GM13977 (cell line): ENCODE measurements at regions not wholly inside any gene's neighbourhood (a gene's known extent, or its start where the extent isn't known, plus 50 kb on each side); places are given as distances from the start of the nearest gene placed in this dataset.
"Not testable (repeated sequence)": the region's sequence is repeated elsewhere in the genome, so short reads cannot be mapped to it uniquely, and the experiment has no call there.

Source experiments
- DNase-seq: peaks from one replicate; pipeline ENCODE4 v3.0.0; 2012; ENCODE audit warnings: low spot score
- in situ Hi-C: fragments of 300-500 bp; cut with MboI; formaldehyde crosslinking; loops from one replicate; pipeline ENCODE4 v1.12.0; 2022; ENCODE audit warnings: low sequenced_read_pairs, low pct_unique_long_range_greater_than_20kb, mixed read lengths, inconsistent platforms; ENCODE audit not compliant: unreplicated experiment
- TF ChIP-seq, protein P1 (sequence below): IDR thresholded peaks from 2 replicates; pipeline ENCODE4 v1.5.1; 2012; ENCODE audit warnings: mild to moderate bottlenecking, control low read depth; ENCODE audit not compliant: insufficient read depth; ENCODE audit errors: extremely low read depth, missing control alignments

DNA sequence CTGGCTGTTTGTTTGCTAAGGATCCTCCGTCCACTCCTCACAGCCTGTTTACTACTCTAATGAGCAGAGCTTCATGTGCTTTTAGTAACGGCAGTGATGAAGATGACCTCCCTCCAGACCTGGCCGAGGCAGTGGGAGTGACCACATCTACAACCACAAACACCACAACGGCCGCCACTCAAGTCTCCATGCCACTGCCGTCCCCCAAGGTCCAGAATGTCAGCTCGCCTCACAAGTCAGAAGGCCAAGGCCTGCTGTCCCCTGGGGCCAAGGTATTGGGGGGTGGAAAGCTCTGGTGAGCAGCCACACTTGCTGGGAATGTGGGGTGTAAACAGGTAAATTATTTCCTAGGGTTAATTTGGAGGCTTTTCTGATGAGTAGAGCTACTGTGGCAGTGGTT lies 926.4 kb downstream of the IPMK start:
- in situ Hi-C loops, result no loop called here
- no peak for DNase-seq
- TF ChIP-seq, protein P1, sequence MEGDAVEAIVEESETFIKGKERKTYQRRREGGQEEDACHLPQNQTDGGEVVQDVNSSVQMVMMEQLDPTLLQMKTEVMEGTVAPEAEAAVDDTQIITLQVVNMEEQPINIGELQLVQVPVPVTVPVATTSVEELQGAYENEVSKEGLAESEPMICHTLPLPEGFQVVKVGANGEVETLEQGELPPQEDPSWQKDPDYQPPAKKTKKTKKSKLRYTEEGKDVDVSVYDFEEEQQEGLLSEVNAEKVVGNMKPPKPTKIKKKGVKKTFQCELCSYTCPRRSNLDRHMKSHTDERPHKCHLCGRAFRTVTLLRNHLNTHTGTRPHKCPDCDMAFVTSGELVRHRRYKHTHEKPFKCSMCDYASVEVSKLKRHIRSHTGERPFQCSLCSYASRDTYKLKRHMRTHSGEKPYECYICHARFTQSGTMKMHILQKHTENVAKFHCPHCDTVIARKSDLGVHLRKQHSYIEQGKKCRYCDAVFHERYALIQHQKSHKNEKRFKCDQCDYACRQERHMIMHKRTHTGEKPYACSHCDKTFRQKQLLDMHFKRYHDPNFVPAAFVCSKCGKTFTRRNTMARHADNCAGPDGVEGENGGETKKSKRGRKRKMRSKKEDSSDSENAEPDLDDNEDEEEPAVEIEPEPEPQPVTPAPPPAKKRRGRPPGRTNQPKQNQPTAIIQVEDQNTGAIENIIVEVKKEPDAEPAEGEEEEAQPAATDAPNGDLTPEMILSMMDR, result no peak

DNA sequence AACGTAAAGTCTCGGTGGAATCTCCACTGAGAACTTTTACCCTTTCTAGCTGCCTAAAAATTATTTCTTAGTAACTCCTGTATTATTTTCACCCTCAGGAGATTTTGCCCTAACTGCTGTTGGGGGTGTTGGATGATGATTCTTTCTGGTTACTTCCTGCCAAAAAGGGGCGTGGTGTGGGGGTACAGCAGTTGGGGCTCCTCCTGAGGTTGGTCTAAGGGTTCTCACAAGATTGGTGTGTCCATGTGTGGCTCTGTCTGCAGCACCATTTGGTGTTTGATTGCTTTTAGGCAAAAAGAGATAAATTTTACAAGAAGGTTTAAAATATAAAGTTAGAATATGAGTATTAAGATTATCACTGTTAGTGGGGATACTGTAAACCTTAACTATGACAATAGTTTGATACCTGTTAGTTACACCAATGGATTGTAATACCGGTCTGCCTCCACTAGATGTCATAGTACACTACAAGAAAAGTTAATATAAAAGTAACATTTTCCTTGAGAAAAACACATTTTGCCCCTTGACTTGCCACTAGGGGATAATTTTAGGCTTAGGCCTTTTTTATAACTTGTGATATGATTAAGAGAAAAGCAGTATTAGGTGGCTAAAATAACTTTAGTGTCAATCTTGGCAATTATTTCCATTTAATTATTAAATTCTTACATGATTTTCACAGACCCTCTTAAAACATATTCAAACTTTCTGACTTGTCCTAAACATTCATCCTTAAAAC lies 928.7 kb downstream of the IPMK start:
- in situ Hi-C loops, result no loop called here
- TF ChIP-seq, protein P1, result peak; percentile 57
- peak; percentile 55 for DNase-seq

DNA sequence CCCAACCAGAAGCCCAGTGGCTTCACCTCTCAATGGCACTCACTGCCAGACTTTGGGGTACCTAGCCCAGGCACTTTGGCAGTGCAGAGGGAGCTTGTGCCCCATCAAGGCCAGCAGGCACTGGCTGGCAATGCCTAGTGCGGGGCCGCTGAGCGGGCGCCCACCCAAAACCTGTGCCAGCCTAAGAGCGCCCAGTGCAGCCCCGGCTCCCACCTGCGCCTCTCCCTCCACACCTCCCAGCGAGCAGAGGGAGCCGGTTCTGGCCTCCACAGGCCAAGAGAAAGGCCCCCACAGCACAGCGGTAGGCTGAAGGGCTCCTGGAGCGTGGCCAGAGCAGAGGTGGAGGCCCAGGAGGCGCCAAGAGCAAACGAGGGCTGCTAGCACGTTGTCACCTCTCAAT lies 930.8 kb downstream of the IPMK start:
- in situ Hi-C loops, result no loop called here
- TF ChIP-seq, protein P1, result no peak
- no peak for DNase-seq

DNA sequence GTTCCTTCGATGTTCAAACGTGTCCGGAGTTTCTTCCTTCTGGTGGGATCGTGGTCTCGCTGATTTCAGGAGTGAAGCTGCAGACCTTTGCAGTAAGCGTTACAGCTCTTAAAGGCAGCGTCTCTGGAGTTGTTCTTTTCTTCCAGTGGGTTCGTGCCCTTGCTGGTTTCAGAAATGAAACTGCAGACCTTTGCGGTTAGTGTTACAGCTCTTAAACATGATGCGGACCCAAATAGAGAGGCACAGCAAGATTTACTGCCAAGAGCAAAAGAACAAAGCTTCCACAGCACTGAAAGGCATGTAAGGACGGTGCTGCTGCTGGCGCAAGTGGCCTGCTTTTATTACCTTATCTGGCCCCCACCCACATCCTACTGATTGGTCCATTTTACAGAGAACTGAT lies 931.4 kb downstream of the IPMK start:
- TF ChIP-seq, protein P1, result no peak
- in situ Hi-C loops, result no loop called here
- DNase-seq, result no peak

DNA sequence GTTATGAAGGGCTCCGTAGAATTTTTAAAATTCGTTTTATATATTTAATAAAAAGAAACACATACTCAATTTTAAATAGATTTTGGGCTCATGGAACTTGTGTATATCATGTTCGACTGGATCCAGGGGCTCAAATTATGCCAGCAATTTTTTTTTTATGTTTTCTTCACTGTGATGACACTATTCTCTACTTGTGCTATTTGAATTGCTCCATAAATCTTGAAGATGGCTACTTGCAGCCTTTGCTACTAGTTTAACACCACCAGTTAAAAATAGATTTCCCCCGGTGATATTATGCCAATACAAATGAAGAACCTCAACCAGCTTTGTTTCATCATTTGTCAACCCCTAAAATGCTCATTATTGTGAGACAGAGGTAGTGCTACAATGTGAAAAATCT lies 933.2 kb downstream of the IPMK start:
- in situ Hi-C loops, result no loop called here
- no peak for DNase-seq
- TF ChIP-seq, protein P1, result no peak

DNA sequence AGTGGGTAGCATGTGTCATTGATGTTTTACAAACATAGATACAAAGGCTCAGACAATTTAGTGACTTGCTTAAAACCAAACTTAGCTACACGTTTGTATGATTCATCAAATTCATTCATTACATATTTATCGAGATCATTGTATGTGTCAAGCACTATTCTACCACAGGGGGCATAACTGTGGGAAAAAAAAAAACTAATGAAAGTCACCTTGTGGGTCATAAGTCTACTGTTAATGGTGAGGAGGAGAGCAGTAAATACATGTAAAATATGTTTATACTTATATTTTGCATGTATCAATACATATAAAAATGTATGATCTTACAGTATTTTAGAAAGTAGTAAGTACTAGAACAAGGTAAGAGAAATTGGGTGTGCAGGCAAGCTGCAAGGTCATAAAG lies 933.8 kb downstream of the IPMK start:
- TF ChIP-seq, protein P1, result no peak
- in situ Hi-C loops, result no loop called here
- no peak for DNase-seq

DNA sequence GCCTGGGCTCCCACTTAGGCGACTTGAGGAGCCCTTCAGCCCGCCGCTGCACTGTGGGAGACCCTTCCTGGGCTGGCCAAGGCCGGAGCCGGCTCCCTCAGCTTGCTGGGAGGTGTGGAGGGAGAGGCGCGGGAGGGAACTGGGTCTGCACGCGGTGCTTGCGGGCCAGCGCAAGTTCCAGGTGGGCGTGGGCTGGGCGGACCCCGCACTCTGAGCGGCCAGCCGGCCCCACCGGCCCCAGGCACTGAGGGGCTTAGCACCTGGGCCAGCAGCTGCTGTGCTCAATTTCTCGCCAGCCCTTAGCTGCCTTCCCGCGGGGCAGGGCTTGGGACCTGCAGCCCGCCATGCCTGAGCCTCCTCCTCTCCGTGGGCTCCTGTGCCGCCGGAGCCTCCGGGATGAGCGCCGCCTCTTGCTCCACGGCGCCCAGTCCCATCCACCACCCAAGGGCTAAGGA lies 946.3 kb downstream of the IPMK start:
- in situ Hi-C loops, DNase-seq: not testable (repeated sequence)
